ENCODE measurements at regions not wholly inside any gene's neighbourhood (a gene's known extent, or its start where the extent isn't known, plus 50 kb on each side); places are given as distances from the start of the nearest gene placed in this dataset.

DNA sequence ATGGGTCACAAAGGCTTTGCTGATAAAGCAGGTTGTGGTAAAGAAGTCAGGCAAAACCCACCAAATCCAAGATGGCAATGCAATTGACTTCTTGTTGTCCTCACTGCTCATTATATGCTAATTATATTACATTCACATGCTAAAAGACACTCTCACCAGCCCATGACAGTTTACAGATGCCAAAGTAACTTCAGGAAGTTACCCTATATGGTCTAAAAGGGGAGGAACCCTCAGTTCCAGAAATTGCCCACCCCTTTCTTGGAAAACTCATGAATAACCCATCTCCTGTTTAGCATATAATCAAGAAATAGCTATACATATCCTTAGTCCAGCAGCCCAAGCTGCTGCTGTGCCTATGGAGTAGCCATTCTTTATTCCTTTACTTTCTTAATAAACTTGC is 501.1 kb downstream of the MEI4 start:
- TF ChIP-seq, protein P1, sequence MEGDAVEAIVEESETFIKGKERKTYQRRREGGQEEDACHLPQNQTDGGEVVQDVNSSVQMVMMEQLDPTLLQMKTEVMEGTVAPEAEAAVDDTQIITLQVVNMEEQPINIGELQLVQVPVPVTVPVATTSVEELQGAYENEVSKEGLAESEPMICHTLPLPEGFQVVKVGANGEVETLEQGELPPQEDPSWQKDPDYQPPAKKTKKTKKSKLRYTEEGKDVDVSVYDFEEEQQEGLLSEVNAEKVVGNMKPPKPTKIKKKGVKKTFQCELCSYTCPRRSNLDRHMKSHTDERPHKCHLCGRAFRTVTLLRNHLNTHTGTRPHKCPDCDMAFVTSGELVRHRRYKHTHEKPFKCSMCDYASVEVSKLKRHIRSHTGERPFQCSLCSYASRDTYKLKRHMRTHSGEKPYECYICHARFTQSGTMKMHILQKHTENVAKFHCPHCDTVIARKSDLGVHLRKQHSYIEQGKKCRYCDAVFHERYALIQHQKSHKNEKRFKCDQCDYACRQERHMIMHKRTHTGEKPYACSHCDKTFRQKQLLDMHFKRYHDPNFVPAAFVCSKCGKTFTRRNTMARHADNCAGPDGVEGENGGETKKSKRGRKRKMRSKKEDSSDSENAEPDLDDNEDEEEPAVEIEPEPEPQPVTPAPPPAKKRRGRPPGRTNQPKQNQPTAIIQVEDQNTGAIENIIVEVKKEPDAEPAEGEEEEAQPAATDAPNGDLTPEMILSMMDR (conservative IDR thresholded peaks at IDR 0.05 in 1 of 2, IDR thresholded peaks at IDR 0.05 in 1 of 2; ENCODE audit: low read depth in 1 of 2, low read length in 2 of 2), result no peak
- no peak for TF ChIP-seq EZH2 (IDR thresholded peaks at IDR 0.05; ENCODE audit: low read length, missing control alignments)

Measured in fibroblast of lung (primary cell).